GM19240 (cell line): ENCODE measurements at regions not wholly inside any gene's neighbourhood (a gene's known extent, or its start where the extent isn't known, plus 50 kb on each side); places are given as distances from the start of the nearest gene placed in this dataset.

Experiments
- DNase-seq: peaks from one replicate; pipeline ENCODE4 v3.0.0; 2011; ENCODE audit warnings: low spot score; ENCODE audit not compliant: insufficient read length

DNA sequence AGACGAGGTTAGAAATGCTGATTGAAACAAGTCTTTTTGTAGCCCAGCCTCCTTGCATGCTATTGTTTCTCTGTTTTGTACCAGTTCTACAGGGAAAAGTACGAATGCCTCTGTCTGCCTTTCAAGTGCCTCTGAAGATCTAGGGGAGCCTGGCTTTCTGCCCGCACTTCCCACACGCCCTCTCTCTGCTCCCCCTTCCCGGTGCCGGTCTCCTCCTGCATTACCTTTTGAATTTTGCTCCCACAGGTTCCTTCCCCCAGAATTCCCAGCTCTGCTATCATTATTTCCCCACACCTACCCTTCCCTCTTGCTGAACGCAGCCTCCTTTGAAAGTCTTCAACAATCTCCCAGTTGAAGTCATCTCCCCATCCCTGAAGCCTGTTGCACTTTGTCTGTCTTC, 689.7 kb downstream of the BCL11B start:
- no peak for DNase-seq

DNA sequence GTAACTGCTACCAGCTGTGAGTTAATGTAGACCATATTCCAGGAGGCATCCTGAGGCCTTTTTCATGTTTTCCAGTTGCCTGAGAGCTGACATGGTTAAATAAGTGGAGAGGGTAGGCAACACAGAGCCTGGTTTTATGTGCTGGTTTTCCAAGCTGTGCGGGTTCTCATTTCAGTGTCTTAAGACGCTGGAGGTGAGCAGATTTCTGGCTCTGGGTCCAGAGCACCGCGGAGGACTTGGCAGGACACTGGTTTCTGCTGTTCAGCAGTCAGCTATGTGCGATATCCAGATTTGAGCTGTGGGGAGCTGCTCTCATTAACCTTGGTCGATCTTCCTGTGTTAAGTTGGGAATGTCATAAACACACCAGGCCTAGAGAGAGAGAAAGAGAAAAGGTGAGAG, 680.8 kb downstream of the BCL11B start:
- no peak for DNase-seq

DNA sequence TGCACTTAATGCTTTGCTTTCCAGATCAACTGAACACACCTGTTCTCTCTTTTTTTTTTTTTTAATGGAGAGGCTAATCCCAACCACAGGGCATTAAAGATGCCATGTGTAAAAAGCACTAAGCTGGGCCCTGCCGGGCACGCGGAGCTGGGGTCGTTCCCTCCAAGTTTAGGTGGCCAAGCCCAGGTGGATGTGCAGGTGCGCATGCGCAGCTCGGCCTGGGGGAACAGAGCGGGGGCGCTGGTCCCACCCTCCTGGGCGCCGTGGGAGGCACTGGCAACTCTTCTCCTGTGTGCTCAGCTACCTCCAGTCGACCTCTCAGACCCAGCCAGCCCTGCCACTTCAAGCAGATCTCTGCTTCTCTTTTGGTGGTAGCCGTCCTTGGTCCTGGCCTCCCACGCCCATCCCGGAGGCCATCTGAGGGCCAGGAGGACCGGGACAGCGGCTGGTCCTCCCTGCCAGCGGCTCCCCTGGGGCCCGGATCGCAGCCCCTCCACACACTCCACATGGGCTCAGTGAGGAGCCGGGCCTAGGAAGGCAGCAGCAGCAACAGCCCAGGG, 679.3 kb downstream of the BCL11B start:
- DNase-seq: no peak

DNA sequence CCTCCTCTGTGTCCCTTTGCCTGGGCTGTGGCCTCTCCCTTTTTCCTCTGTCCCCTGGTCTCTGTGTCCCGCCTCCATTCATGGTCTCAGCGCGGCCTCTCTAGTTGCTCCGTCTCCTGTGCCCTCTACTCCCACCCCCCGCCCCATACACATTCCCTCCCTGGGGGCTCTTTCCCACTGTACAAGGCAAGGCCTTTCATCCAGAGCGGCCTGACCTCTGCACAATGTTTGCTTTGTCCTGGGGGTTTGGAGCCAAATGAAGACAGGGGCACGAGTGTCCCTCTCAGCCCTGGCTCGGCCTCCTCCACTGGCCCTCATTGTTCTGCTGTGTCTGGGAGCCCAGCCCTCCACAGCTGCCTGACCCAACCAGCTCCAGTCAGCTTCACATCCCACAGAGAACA, 678.6 kb downstream of the BCL11B start:
- DNase-seq: no peak

DNA sequence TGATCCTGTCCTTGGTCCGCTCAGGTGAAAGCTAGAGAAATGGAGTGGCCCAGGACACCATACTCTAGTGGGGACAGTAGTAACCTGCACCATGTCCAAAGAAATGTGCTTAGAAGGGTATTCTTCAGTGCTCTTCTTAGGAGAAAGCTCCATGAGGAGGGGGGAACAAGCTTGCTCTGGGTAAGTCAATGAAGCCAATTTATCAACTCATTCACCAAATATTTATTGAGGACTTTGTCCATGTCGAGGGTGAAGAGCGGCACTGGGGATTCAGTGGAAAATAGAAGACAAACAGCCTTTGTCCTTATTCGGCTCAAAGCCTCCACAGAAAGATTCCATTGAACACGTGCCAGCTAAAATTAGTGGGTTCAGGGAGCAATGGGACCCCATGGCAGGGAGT, 677.8 kb downstream of the BCL11B start:
- DNase-seq: no peak

DNA sequence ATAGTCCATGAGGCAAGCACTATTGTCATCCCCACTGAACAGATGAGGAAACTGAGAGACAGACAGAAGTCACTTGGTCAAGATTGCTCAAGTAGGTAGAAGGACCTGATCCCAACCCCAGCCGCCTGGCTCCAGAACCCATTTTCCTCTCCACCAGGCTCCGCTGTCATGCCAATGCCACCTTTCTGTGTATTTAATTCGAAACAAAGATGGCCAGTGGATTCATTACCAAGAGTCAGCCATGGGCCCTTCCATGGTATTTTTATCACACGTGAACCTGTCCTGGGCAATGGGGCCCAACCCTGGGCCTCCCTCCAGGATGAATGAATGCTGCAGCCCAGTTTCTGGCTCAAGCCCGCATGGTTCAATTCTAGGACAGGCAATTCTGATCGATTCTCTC, 673.4 kb downstream of the BCL11B start:
- DNase-seq: no peak

DNA sequence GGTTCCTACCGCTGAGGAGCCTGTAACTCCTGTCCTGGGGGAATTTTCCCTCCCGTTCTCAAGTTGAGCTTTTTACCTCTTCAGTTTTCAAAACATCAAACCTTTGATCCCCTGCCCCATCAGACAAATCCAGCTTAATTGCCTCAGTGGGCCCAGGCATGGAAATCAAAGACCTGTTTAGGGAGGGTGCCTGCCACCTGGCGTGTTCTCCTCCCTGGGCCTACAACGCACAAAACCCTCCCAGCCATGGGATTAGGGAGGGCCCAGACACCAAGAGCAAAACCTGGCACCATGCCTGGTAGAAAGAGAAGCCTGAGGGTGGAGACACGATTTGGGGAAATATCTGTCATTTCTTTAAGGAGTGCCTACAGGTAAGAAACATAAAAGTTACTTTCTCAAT, 672.9 kb downstream of the BCL11B start:
- no peak for DNase-seq

DNA sequence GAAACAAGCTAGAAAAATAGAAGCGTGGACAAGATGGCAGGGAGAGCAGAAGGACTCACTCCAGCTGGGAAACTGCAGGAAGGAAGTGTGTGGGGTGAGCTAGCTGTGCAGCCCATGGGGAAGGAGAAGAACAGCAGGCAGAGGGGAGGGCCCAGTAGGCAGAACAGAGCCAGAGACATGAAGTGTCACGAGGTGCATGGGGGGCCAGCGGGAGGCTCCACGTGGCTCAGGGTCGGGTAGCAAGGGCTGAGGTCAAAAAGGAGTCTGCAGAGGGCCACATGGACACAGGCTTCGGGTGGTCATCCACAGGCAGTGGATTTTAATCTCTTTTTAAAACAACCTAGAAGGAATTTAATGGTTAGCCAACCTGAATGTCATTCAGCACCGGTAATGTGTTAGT, 669.0 kb downstream of the BCL11B start:
- no peak for DNase-seq

DNA sequence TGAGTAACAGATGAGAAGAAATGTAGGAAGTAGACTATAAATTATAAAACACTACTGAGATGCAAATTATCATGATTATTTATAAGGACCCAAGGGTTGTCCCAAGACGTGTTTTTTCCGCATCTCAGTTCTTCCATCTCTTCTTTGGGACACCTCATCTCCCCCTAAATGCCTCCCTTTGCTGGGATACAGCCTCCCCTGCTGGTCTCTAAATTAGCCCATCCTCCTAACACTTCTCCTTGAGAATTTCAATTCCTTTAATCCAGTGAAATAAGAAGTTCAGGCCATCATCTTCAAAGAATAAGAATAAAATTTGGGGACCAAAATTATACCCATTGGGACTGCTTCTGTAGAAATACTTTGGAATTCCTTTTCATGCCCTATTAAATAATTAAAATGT, 667.0 kb downstream of the BCL11B start:
- no peak for DNase-seq

DNA sequence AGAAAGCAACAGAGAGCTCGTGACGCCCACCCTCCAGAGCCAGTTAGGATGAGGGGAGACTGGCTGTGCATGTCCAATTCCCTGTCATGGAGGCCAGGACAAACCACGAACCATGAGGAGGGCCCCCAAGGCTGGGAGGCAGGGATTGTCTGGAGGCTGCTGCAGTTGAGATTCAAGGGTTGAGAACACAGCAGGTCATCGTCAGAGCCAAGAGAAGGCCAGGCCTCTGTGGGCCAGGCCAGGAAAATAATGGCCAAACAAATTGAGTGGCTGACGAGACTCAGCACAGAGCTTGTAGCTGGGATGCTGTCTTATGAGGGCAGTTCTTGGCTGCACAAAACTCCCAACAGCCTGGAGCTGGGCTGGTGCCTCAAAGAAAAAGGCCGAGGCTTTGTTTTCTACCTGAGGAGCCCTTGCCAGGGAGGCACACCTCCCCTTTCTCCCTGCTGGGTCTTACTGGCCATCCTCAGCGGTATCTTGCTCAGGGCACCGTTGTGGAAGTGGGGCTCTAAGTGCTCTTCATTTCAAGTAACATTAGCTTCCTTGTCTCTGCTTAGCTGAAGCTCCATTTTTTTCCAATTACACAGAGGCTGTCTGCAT, 665.9 kb downstream of the BCL11B start:
- no peak for DNase-seq

DNA sequence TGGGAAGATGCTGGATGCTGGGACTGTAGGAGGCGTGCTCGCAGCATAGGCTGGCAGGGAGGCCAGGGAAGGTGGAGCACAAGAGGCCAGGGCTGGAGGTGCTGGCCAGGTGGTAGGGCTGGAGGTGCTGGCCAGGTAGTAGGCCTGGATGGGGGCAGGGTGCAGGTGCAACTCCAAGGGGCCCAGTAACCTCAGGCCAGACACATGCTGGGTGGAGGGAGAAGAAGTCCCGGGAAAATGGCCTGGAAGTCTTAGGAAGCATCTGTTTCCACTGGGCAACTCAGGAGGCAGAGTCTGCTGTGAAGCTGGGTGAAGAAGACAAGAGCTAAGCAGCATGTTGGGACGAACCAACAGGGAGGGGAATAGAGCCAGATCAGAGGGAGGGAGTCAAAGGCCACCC, 665.2 kb downstream of the BCL11B start:
- no peak for DNase-seq

DNA sequence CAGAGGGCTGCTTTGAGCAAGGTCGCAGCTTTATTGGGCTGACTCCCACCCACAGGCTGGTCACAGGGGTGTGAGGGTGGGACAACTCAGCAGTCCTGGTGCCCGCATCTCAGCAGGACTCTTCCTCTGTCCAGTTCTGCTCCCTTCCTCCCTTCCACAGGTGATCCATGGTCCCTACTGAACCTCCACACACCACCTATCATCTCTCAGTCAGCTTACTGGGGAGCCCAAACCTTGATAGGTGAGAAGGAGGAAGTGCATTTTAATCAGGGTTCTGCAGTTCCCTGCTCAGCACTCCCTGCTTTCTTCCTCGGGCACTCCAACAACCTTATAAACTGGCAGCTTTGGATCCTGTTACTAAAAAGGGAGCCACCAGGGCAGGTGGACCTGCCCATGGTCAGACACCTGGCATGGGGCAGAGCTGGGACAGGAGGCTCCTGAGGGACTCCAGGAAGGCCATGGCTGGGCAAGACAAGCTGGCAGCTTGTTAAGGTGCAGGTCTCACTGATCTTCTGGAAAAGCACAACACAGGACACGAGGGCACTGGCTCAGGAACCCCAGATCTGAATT, 664.6 kb downstream of the BCL11B start:
- DNase-seq: no peak

DNA sequence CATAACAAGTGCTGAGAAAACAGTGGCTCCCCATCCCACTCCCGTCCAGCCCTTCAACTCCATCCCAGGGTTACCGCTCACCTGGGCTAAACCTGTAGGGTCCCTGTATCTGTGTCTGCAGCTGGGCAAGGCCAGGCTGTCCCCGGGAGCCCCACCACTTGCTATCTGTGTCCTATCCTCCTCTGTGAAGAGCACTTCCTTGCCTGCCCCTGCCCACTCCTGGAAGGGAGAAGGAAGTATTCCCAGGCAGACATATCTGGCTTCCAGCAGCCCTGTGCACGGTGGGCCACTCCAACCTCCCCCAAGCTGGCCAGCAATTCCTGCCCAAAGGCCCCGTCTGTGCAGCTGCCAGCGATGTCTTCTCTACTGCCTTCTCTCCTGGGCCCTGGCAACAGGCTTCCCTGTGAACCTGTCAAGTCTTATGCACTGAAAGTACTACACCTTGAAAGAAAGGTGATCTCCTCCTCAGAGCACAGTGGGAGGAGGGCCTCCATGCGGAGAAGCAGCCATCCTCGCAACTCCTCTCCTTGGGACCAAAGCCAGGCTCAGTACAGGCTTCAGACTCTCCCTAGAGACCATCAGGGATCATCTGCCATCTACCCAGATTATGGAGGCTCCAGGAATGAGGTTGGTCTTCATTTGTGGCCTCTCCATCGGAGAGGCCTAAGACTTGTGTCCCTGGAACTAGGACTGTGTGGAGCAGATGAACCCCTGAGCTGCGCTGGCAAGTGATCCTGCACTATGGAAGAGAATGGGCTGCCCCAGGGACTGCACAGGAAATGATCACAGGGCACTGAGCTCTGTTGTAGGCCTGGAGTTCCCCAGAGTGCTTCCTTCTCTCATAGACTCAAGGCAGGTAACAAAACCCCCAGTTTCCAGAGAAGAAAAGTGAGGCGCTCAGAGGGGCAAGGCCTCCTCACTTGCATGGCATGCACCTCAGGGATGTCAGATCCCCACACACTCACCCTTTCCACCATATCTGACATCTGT, 663.6 kb downstream of the BCL11B start:
- DNase-seq: no peak

DNA sequence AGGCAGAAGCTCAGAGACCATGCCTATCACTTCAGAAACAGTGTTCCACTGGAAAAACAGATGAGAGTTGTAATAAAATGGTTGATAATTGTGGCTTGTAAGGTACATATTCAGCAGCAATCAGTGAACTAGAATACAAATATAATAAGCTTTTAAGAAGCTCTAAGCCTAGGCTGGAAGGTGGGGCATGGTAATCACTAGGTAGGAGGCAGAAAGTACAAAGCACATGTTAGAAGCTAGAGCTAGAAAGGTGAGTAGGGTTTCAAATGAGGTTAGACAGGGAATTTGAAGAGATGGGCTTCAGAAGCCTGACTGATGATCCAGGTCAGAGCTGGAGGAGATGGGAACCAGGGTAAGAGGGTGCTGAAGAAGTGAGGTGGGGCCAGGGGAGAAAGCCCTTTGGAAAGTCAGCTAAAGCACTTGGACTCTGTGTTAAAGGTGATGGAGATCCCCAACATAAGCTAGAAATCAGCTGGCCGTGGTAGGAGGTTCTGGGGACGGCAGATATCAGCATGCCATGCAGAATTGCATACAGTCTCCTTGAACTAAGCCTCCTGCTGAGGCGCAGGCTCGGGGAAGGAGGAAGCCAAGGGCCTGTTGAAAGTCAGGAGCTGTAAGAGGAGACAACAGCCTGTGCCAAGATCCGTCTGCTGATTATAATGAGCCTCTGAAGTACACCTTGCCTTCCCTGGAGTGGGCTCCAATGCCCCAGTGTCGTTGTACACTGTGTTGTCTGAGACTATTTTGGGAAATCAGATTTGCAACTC, 659.4 kb downstream of the BCL11B start:
- no peak for DNase-seq

DNA sequence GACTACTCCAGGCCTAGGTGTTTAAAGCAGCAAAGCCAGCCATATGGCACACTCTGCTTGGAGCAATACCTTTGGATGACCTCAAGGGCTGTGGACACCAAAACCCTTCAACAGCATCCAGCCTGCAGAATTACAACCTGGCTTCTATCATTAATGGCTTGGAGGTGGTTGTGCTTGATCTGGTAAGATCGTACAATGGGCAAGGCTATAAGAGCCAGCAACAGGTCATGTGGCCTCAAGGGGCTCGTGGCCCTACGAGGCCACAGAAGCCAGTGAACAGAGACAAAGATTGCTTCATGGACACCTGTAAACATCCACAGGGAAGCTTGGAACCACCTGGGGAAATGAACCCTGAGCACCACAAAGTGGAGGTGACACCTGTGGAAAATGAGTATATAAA, 657.3 kb downstream of the BCL11B start:
- DNase-seq: no peak

DNA sequence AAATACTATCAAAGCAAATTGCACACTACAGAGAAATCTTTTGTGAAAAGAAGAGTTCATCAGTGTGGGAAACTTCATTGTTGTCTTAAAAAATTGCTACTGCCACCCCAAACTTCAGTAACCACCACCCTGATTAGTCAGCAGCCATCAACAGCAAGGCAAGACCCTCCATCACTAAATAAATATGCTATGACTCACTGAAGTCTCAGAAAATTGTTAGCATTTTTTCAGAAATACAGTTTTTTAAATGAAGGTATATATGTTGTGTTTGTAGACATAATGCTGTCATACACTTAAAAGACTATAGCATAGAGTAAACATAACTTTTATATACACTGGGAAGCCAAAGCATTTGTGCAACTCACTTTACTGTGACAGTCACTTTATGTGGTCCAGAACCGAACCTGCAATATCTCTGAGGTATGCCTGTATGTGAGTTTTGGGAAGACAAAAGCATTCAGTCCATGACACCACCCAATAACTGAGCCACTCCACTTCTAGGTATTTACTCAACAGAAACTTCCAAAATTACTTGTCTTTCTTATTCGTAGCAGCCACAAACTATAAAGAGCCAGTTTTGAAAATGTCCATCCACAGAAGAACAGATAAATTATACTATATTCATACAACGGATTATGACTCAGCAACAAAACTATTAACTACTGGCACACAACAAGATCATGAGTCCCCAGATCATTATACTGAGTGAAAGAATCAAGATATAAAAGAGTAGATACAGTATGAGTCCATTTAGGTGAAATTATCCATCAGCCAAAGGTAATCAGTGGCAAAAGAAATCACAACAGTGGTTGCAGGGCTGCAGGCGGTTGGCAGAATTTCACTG, 649.6 kb downstream of the BCL11B start:
- DNase-seq: no peak

DNA sequence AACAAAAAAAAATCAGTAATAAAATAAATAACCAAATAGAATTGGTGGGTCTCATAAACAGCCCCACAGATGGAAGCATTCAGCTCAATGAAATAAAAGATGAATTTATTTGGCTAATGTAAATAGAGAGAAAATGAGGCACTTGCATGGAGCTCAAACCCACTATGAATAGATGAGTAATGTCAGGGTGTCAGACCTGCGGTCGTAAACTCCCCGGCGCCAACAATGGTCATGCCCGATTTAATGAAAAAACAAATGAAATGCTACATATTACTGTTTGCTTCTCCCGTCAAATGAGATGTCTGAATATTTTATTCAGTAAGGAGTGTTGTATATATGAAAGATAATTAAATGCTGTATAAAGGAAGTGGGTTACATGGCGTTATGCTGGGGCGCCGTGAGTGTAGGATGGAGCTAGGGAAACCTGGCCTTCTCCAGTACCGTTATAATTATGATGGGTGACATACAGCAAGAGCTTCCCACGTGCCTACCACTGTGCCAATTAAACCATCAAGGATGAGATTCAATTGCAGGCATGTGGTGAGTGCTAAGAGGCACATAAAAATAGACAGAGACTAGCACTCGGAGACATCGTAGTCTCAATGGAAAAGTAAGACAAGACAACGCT, 648.1 kb downstream of the BCL11B start:
- DNase-seq: no peak

DNA sequence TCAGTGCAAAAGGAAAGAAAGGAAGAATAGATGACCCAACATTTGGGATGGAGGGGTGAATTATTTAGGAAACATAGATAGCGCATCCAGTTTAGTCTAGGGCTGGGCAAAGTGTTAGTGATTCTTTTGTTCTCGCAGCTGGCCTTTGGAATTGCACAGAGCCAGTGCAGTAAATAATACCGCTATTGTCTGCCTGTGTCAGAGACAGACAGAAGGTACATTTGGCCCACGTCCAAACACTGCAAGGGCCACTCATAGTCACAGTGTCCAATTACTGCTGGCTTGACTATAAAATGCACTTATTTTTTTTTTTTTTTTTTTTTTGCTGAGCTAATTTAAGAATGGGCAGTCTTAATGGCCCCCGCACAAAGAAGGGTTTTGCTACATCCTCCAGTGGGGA, 638.6 kb downstream of the BCL11B start:
- no peak for DNase-seq

DNA sequence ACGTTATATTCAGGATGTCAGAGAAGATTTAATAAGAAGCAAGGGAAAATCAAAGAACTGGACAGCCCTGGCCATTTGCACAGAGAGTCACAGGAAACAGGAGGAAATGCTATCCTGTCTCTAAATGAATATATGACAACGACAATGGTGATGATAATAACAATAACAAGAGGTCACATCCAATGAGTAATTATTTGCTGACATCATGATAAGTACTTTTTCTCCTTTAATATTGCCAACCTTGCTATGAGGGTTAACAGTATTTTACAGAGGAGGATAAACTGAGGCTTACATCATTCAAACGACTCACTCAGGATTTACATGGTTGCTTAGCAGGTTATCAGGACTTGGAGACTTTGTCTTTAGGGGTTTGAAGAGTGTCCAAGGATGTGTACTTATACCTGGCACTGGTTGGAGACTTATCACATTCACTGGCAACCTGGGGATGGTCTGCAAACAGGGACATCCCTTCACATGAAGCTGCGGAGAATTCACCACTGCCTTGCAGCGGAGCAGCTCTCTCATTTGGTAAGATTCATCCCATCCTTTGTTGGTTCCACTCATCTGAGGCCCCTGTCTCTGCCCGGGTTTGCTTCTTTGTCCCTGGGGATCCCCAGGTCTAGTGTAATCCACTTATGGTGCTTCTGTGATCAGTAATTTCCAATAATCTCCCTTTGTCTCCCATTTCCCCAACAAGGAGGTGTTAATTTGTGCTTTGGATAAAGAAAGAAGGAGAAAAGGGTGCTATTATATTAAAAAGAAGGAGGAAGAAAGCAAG, 637.8 kb downstream of the BCL11B start:
- no peak for DNase-seq
